ENCODE measurements at regions not wholly inside any gene's neighbourhood (a gene's known extent, or its start where the extent isn't known, plus 50 kb on each side); places are given as distances from the start of the nearest gene placed in this dataset.

DNA sequence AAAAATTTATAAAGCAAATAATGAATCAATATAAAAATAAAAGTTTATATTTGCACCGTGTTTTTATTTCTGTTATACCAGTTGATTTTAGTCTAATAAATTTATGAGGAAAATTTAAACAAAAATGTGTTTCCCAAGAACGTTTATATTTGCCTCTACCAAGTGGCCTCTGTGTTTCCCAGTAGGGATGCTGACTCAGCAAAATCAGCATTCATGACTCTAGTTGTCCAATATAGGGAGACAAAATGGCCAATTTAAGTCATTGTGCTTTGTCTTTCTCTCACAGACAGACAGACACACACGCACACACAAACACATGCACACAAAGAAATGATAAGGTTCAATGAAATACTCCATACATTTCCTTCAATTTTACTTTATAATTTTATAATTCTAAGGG is 942.5 kb upstream of the ZWINT start:
- intact Hi-C loops (cut with micrococcal nuclease; ENCODE audit: unreplicated experiment), result no loop called here
- Histone ChIP-seq H3K9me3 (ENCODE audit: low read length) (no peaks in the 10 kb centered on the region), H3K36me3 (replicated peaks in 1 of 2; ENCODE audit: control insufficient read depth in 1 of 2, insufficient read depth in 2 of 2, low read length in 2 of 2) (no peaks in the 10 kb centered on the region), H3K4me2 (ENCODE audit: low read depth, low read length) (no peak overlapping the region), H4K20me1 (ENCODE audit: insufficient read depth, low read length) (no peaks in the 10 kb centered on the region), H3K4me3 (replicated peaks in 1 of 3; ENCODE audit: insufficient read depth in 1 of 3, low read depth in 2 of 3, low read length in 3 of 3) (no peak overlapping the region), H2AFZ (ENCODE audit: low read length) (no peak overlapping the region), H3K27me3 (ENCODE audit: control insufficient read depth in 1 of 2, insufficient read depth in 2 of 2, low read length in 2 of 2) (no peaks in the 10 kb centered on the region), H3K79me2 (ENCODE audit: insufficient read depth, low read length) (no peaks in the 10 kb centered on the region), H3K9ac (ENCODE audit: insufficient read depth, low read depth, low read length) (no peak overlapping the region), H3K4me1 (ENCODE audit: insufficient read depth, low read length) (no peaks in the 10 kb centered on the region), H3K27ac (ENCODE audit: extremely low read length, insufficient read depth, low read length) (no peak overlapping the region)
- DNase-seq (ENCODE audit: low spot score) (no peak), ATAC-seq (no peak), FAIRE-seq (no peak)
- BruUV-seq (replicated peaks), result no TSS peak
- POLR2A ChIA-PET, result no interaction called here
- 8% methylated on average over 3 of the region's 3 CpGs for WGBS (ENCODE audit: low lambda C conversion rate)
- TF ChIP-seq SSRP1 (CRISPR knock-in tag; IDR thresholded peaks at IDR 0.05), result no peak
- TF ChIP-seq MAFF (IDR thresholded peaks at IDR 0.05; ENCODE audit: low read depth, low read length), result peak; percentile 100
- no peak for TF ChIP-seq KLF11 (CRISPR knock-in tag; IDR thresholded peaks at IDR 0.05)
- TF ChIP-seq MAFK (conservative IDR thresholded peaks at IDR 0.05 in 1 of 2, IDR thresholded peaks at IDR 0.05 in 1 of 2; ENCODE audit: low read length in 2 of 2), result peak; percentile 99 to 100
- peak; percentile 72 for TF ChIP-seq MAFG (CRISPR knock-in tag; IDR thresholded peaks at IDR 0.05)
- CTCF ChIA-PET (ENCODE audit: low intra/inter-chr PET ratio, low total read pairs), result no interaction called here
- in situ Hi-C loops (cut with HindIII; ENCODE audit: extremely low pct_ligation_motif_present, low pct_unique_long_range_greater_than_20kb), result no loop called here

DNA sequence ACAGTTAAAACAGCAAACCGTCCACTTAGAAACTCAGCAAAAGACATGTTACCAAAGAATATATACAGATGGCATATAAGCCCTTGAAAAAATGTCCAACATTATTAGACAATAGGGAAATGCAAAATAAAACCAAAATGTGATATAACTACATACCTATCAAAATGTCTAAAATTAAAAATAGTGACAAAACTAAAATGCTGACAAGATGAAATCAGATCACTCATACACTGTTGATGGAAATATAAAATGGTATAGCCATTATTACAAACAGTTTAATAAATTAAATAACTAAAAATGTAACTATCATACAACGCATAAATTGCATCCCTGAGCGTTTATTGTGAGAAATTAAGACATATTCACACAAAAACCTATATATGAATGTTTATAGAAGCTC is 939.7 kb upstream of the ZWINT start:
- 2% methylated on average over 3 of the region's 3 CpGs for WGBS (ENCODE audit: low lambda C conversion rate)
- ChIA-PET CTCF (ENCODE audit: low intra/inter-chr PET ratio, low total read pairs) (no interaction called here), POLR2A (no interaction called here)
- in situ Hi-C loops (cut with HindIII; ENCODE audit: extremely low pct_ligation_motif_present, low pct_unique_long_range_greater_than_20kb), result no loop called here
- Histone ChIP-seq H3K27ac (ENCODE audit: extremely low read length, insufficient read depth, low read length) (no peak overlapping the region), H2AFZ (ENCODE audit: low read length) (no peak overlapping the region), H3K79me2 (ENCODE audit: insufficient read depth, low read length) (no peaks in the 10 kb centered on the region), H3K4me3 (replicated peaks in 1 of 3; ENCODE audit: insufficient read depth in 1 of 3, low read depth in 2 of 3, low read length in 3 of 3) (no peak overlapping the region), H3K4me1 (ENCODE audit: insufficient read depth, low read length) (no peaks in the 10 kb centered on the region), H3K36me3 (replicated peaks in 1 of 2; ENCODE audit: control insufficient read depth in 1 of 2, insufficient read depth in 2 of 2, low read length in 2 of 2) (no peaks in the 10 kb centered on the region), H3K27me3 (ENCODE audit: control insufficient read depth in 1 of 2, insufficient read depth in 2 of 2, low read length in 2 of 2) (no peaks in the 10 kb centered on the region), H3K9ac (ENCODE audit: insufficient read depth, low read depth, low read length) (no peak overlapping the region), H4K20me1 (ENCODE audit: insufficient read depth, low read length) (no peaks in the 10 kb centered on the region), H3K4me2 (ENCODE audit: low read depth, low read length) (no peak overlapping the region), H3K9me3 (ENCODE audit: low read length) (no peaks in the 10 kb centered on the region)
- intact Hi-C loops (cut with micrococcal nuclease; ENCODE audit: unreplicated experiment), result no loop called here
- ATAC-seq (no peak), DNase-seq (ENCODE audit: low spot score) (no peak), FAIRE-seq (no peak)
- BruUV-seq (replicated peaks), result no TSS peak
- TF ChIP-seq MAFK (conservative IDR thresholded peaks at IDR 0.05 in 1 of 2, IDR thresholded peaks at IDR 0.05 in 1 of 2; ENCODE audit: low read length in 2 of 2) (peak in 1 of 2 experiments; percentile 70; a peak in 3 of 4 replicates), MAFF (IDR thresholded peaks at IDR 0.05; ENCODE audit: low read depth, low read length) (peak; percentile 63), SCMH1 (CRISPR knock-in tag; IDR thresholded peaks at IDR 0.05; ENCODE audit: borderline replicate concordance) (no peak), ZNF878 (CRISPR knock-in tag; IDR thresholded peaks at IDR 0.05) (no peak), NFRKB (IDR thresholded peaks at IDR 0.05) (no peak), TBL1XR1 (IDR thresholded peaks at IDR 0.05; ENCODE audit: borderline replicate concordance, low read length, partially characterized antibody) (no peak), TEAD3 (CRISPR knock-in tag; optimal IDR thresholded peaks at IDR 0.05; ENCODE audit: borderline replicate concordance) (no peak), ATF7-NPFF (CRISPR knock-in tag; IDR thresholded peaks at IDR 0.05; ENCODE audit: low read depth) (no peak), CBFB (CRISPR knock-in tag; IDR thresholded peaks at IDR 0.05) (no peak), MATR3 (CRISPR knock-in tag; IDR thresholded peaks at IDR 0.05) (no peak), PAX8 (CRISPR knock-in tag; IDR thresholded peaks at IDR 0.05; ENCODE audit: borderline replicate concordance) (no peak), MYC (CRISPR knock-in tag; IDR thresholded peaks at IDR 0.05; ENCODE audit: borderline replicate concordance) (no peak), GTF3A (CRISPR knock-in tag; conservative IDR thresholded peaks at IDR 0.05) (no peak)
- TF ChIP-seq, protein P1, sequence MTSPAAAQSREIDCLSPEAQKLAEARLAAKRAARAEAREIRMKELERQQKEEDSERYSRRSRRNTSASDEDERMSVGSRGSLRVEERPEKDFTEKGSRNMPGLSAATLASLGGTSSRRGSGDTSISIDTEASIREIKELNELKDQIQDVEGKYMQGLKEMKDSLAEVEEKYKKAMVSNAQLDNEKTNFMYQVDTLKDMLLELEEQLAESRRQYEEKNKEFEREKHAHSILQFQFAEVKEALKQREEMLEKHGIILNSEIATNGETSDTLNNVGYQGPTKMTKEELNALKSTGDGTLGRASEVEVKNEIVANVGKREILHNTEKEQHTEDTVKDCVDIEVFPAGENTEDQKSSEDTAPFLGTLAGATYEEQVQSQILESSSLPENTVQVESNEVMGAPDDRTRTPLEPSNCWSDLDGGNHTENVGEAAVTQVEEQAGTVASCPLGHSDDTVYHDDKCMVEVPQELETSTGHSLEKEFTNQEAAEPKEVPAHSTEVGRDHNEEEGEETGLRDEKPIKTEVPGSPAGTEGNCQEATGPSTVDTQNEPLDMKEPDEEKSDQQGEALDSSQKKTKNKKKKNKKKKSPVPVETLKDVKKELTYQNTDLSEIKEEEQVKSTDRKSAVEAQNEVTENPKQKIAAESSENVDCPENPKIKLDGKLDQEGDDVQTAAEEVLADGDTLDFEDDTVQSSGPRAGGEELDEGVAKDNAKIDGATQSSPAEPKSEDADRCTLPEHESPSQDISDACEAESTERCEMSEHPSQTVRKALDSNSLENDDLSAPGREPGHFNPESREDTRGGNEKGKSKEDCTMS (CRISPR knock-in tag; conservative IDR thresholded peaks at IDR 0.05), result no peak

Measured in HepG2 (cell line).